Muscle of back (tissue), 3 donors: ENCODE measurements at regions not wholly inside any gene's neighbourhood (a gene's known extent, or its start where the extent isn't known, plus 50 kb on each side); places are given as distances from the start of the nearest gene placed in this dataset.

Experiments used
- DNase-seq, 3 donors: peaks; one replicate each; pipeline versions ENCODE4 v3.0.0 to v3.0.0-alpha.2; 2013

DNA sequence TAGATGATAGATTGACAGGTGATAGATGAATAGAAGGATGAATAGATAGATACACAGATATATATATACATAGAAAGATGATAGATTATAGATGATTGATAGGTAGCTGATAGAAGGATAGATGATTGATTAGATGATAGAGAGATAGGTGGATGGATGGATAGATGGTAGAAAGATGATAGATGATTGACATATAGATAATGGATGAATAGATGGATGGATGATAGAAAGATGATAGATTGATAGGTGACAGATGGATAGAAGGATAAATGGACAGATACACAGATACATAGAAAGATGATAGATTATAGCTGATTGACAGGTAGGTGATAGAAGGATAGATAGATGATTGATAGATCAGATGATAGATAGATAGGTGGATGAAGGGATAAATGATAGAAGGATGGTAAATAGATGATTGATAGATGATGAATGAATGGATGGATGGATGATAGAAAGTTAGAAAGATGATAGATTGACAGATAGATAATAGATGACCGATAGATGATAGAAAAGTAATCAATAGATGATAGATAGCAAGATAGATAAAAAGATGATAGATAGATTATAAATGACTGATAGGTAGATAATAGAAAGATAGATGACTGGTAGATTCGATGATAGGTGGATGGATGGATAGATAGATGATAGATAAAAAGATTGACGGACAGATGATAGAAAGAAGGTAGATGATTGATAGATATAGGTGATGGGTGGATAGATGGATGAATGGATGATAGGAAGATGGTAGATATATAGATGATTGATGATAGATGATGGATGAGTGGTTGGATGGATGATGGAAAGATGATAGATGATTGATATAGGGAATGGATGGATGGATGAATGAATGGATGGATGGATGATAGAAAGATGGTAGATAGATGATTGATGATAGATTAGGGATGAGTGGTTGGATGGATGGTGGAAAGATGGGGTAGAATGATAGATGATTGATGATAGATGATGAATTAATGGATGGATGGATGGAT, 80.4 kb downstream of the MICALL2 start:
- no peak for DNase-seq

DNA sequence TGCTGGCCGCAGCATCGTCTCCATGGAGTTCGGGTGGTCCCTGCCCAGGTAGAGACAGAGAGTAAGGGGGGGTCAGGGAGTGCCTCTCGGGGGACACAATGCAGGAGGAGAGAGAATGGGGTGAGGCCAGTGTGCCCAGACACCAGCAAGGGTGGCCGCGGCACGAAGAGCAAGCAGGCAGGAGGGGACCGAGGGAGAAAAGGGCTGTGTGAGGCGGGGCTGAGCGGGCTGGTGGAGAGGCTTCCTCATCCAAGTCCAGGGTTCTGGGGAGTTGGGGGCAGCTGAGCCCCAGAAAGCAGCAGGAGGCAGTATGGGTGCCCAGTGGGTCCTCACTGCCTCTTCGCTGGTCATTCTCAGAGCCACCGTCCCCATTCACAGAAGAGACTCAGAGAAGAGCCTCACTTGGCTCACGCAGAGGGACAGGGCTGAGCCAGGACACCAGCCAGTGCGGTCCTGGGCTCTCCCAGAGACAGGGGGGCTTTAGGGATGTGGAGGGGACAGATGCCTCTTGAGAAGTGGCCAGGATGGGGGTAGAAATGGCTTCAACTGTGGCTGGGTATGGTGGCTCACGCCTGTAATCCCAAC, 78.9 kb downstream of the MICALL2 start:
- DNase-seq: no peak

DNA sequence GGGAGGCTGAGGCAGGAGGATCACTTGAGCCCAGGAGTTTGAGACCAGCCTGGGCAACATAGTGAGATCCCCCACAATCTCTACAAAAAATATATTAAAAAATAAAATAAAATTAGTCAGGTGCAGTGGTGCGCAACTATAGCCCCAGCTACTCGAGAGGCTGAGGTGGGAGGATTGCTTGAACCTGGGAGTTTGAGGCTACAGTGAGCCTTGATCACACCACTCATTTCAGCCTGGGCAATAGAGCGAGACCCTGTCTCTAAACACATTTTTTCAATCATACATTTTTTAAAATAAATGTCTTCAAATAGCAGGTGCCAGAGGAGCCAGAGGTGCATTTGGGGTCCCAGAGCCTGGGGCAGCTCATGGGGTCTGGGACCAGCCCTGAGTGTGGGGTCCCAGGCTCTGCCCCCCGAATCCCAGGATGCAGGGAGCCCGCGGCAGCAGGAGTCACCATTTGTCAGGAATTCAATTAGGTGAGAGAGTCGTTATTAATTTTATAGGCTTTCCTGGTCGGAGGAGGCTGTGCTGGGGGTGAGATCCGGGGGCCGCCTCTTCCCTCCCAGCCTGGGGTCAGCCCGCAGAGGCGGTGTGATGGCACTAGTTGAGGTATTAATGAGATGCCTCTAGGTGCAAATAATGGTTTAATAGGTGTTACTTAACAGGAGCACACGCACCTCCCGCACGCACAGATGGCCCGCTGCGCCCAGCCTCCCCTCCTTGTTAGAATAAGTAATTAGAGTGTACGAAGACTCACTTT, 78.3 kb downstream of the MICALL2 start:
- no peak for DNase-seq

DNA sequence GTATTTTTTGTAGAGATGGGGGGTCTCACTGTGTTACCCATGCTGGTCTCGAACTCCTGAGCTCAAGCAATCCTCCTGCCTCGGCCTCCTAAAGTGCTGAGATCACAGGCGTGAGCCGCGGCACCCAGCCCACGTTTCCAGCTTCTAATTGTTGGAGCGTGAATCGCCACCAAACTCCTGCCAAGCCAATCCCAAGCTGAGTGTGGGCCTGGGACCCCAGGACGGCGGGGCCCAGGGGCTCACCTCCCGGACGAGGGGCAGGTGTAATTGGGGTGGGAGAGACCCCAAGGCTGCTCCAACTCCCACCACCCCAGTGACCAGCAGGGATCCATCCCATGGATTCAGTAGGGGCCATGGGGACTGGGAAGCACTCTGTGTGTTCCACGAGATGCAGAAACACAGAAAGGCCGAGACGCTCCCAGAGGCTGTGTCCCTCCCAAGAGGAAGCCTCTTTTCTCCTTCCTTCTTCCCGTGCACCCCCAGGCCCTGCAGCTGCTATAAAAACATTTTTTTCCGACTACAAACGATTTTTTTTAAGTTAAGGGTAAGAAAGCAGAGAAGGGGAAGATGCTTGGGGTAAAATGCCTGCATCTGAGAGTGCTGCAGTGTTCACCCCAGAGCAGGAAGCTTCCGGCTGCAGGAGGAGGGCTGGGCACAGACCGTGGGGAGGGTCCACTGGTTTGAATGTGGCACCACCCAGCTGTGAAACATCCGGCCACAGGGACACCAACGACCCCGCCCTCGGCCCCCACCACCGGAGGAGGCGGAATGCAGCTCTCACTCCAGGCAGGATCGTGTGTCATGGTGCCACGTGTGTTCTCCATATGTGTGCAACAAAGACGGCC, 76.5 kb downstream of the MICALL2 start:
- no peak for DNase-seq

DNA sequence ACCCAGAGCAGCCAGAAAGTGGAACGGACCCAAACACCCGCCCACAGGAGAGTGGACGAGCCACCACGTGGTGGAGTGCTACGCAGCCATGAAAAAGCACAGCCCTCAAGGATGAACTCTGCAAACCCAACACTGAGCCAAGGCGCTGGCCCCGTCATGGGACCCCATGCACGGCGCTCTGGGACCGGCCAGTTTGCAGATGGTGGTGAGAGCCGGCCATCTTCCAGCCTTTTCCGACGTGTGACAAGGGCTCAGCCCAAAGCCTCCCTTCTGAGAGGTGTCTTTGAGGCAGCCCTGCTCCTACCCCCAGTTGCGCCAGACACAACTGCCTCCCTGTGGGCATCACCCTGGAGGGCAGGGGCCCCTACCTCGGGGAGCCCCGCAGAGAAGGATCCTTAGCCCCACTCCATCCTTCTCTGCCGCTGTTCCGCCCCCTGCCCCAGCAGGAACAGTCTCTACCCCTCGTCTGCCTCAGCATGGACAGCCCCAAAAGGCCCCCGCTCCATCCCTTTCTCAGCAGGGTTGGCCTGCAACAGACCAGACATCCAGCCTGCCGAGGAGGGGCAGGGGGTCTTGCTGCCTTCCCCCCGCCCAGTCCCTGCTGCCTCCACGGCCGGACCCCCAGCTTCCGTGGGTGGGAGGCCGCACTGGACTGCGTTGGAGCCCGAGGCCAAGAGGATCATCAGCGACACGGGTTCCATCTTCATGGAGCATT, 75.7 kb downstream of the MICALL2 start:
- no peak for DNase-seq

DNA sequence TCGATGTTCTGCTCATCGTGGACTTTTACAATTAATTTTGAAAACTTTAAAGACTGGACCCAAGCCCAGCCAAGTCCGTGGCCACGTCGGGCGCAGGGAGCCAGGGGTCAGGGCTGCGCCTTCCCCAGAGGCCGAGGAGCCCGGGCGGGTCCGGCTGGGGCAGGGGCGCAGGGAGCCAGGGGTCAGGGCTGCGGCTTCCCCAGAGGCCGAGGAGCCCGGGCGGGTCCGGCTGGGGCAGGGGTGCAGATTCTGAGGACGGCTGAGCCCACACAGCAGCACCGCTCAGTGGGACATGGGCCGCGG, 75.2 kb downstream of the MICALL2 start:
- no peak for DNase-seq
